H9 (cell line): ENCODE measurements at regions not wholly inside any gene's neighbourhood (a gene's known extent, or its start where the extent isn't known, plus 50 kb on each side); places are given as distances from the start of the nearest gene placed in this dataset.

Source experiments
- DNase-seq: peaks from one replicate; pipeline ENCODE4 v3.0.0-alpha.2; 2017
- H2AFZ ChIP-seq: one replicate; pipeline ENCODE4 v1.6.1; 2013; ENCODE audit warnings: mild to moderate bottlenecking, low read length, control low read depth, moderate library complexity
- H2AK5ac ChIP-seq: 2 replicates; pipeline ENCODE4 v1.6.1; 2013; ENCODE audit warnings: low read length, control low read depth, mixed read lengths; ENCODE audit not compliant: insufficient read length
- H2BK120ac ChIP-seq: one replicate; pipeline ENCODE4 v1.6.1; 2013; ENCODE audit warnings: low read depth, mild to moderate bottlenecking, low read length, control low read depth, inconsistent platforms; ENCODE audit not compliant: poor library complexity, severe bottlenecking
- H2BK12ac ChIP-seq: 2 replicates; pipeline ENCODE4 v1.6.1; 2013; ENCODE audit warnings: low read length, control low read depth, mixed read lengths, low read depth; ENCODE audit not compliant: insufficient read length
- H2BK15ac ChIP-seq: 2 replicates; pipeline ENCODE4 v1.6.1; 2013; ENCODE audit warnings: low read depth, low read length, control low read depth
- H2BK20ac ChIP-seq: one replicate; pipeline ENCODE4 v1.6.1; 2013; ENCODE audit warnings: low read depth, mild to moderate bottlenecking, low read length, control low read depth, inconsistent platforms; ENCODE audit not compliant: poor library complexity, severe bottlenecking
- H2BK5ac ChIP-seq: 2 replicates; pipeline ENCODE4 v1.6.1; 2013; ENCODE audit warnings: low read length, control low read depth, mixed read lengths; ENCODE audit not compliant: insufficient read length
- H3K14ac ChIP-seq: 2 replicates; pipeline ENCODE4 v1.6.1; 2013; ENCODE audit warnings: low read length, control low read depth; ENCODE audit not compliant: insufficient read depth
- H3K18ac ChIP-seq: 2 replicates; pipeline ENCODE4 v1.6.1; 2013; ENCODE audit warnings: low read depth, mild to moderate bottlenecking, mixed read lengths, low read length, control low read depth; ENCODE audit not compliant: insufficient read length
- H3K23ac ChIP-seq: 2 replicates; pipeline ENCODE4 v1.6.1; 2013; ENCODE audit warnings: low read length, control low read depth, mixed read lengths, low read depth; ENCODE audit not compliant: insufficient read length
- H3K23me2 ChIP-seq: 2 replicates; pipeline ENCODE4 v1.6.1; 2013; ENCODE audit warnings: low read depth, mild to moderate bottlenecking, mixed read lengths, low read length, control low read depth; ENCODE audit not compliant: insufficient read length, poor library complexity, severe bottlenecking
- H3K27ac ChIP-seq: 2 replicates; pipeline ENCODE4 v1.5.1; 2013; ENCODE audit warnings: low read length, control low read depth, mixed read lengths, low read depth; ENCODE audit not compliant: insufficient read length
- H3K27me3 ChIP-seq: 2 replicates; pipeline ENCODE4 v1.6.1; 2013; ENCODE audit warnings: low read length, control low read depth, inconsistent platforms; ENCODE audit not compliant: insufficient read depth
- H3K4ac ChIP-seq: 2 replicates; pipeline ENCODE4 v1.6.1; 2013; ENCODE audit warnings: low read depth, mild to moderate bottlenecking, control low read depth, inconsistent platforms, low read length, moderate library complexity
- H3K4me1 ChIP-seq: 2 replicates; pipeline ENCODE4 v1.6.1; 2013; ENCODE audit warnings: low read length, control low read depth, inconsistent platforms; ENCODE audit not compliant: insufficient read depth
- H3K4me2 ChIP-seq: 2 replicates; pipeline ENCODE4 v1.6.1; 2013; ENCODE audit warnings: low read length, control low read depth, mixed read lengths; ENCODE audit not compliant: insufficient read length, insufficient read depth
- H3K56ac ChIP-seq: 2 replicates; pipeline ENCODE4 v1.6.1; 2013; ENCODE audit warnings: low read depth, mild to moderate bottlenecking, mixed read lengths, low read length, control low read depth; ENCODE audit not compliant: insufficient read length
- H3K79me1 ChIP-seq: 2 replicates; pipeline ENCODE4 v1.6.1; 2013; ENCODE audit warnings: low read depth, mild to moderate bottlenecking, moderate library complexity, low read length, control low read depth, inconsistent platforms; ENCODE audit not compliant: insufficient read depth, poor library complexity, severe bottlenecking
- H3K79me2 ChIP-seq: 2 replicates; pipeline ENCODE4 v1.6.1; 2013; ENCODE audit warnings: low read length, control low read depth, inconsistent platforms; ENCODE audit not compliant: insufficient read depth
- H3K9ac ChIP-seq: 2 replicates; pipeline ENCODE4 v1.6.1; 2013; ENCODE audit warnings: low read length, control low read depth, mixed read lengths; ENCODE audit not compliant: insufficient read length; ENCODE audit errors: extremely low read depth
- H3K9me3 ChIP-seq: one replicate; pipeline ENCODE4 v1.6.1; 2013; ENCODE audit warnings: low read depth, low read length, inconsistent platforms; ENCODE audit not compliant: control insufficient read depth
- H3T11ph ChIP-seq: one replicate; pipeline ENCODE4 v1.6.1; 2013; ENCODE audit warnings: mild to moderate bottlenecking, low read length, control low read depth, inconsistent platforms
- H4K20me1 ChIP-seq: one replicate; pipeline ENCODE4 v1.6.1; 2013; ENCODE audit not compliant: control insufficient read depth, insufficient read length, insufficient read depth
- H4K5ac ChIP-seq: 2 replicates; pipeline ENCODE4 v1.6.1; 2013; ENCODE audit warnings: low read depth, mild to moderate bottlenecking, mixed read lengths, low read length, control low read depth; ENCODE audit not compliant: insufficient read length
- H4K8ac ChIP-seq: replicated peaks from 2 replicates; pipeline ENCODE4 v1.6.1; 2013; ENCODE audit warnings: low read length, control low read depth, mixed read lengths, low read depth; ENCODE audit not compliant: insufficient read length
- H4K91ac ChIP-seq: 2 replicates; pipeline ENCODE4 v1.6.1; 2013; ENCODE audit warnings: low read depth, mild to moderate bottlenecking, moderate library complexity, mixed read lengths, low read length, control low read depth; ENCODE audit not compliant: insufficient read length
- H3K27ac Mint-ChIP-seq, 3 experiments: 2 replicates in 2 of 3; 3 replicates in 1 of 3; pipeline ENCODE4 v1.8.0; 2020 to 2021; ENCODE audit warnings: mixed read lengths in 3 of 3, mild to moderate bottlenecking in 1 of 3, moderate library complexity in 1 of 3
- H3K27me3 Mint-ChIP-seq: 2 replicates; pipeline ENCODE4 v1.8.0; 2021; ENCODE audit warnings: low read depth, mild to moderate bottlenecking, moderate library complexity, mixed read lengths
- H3K36me3 Mint-ChIP-seq, 3 experiments: 2 replicates in 2 of 3; 3 replicates in 1 of 3; pipeline ENCODE4 v1.8.0; 2020 to 2021; ENCODE audit warnings: low read depth in 3 of 3, mixed read lengths in 3 of 3; ENCODE audit not compliant: insufficient read depth in 1 of 3
- H3K4me1 Mint-ChIP-seq, 2 experiments: 2 replicates each; pipeline ENCODE4 v1.8.0; 2020; ENCODE audit warnings: mixed read lengths in 2 of 2
- H3K4me3 Mint-ChIP-seq, 2 experiments: 2 replicates in 1 of 2; 3 replicates in 1 of 2; pipeline ENCODE4 v1.8.0; 2020 to 2021; ENCODE audit warnings: mild to moderate bottlenecking in 2 of 2, mixed read lengths in 2 of 2, moderate library complexity in 1 of 2
- H3K9me3 Mint-ChIP-seq, 2 experiments: 2 replicates in 1 of 2; 3 replicates in 1 of 2; pipeline ENCODE4 v1.8.0; 2020; ENCODE audit warnings: mild to moderate bottlenecking in 2 of 2, mixed read lengths in 2 of 2, moderate library complexity in 1 of 2
- WGBS: extraction: QIAGEN DNeasy Blood & Tissue Kit; methylation state at CpG from one replicate; pipeline ENCODE4 v1.1.7; 2013; ENCODE audit warnings: missing lambda C conversion rate, low lambda C conversion rate, mixed read lengths; ENCODE audit not compliant: insufficient read length; ENCODE audit errors: extremely low coverage; 5-methylcytosine and 5-hydroxymethylcytosine counted together
- TF ChIP-seq, protein P1 (sequence below): fragments of 200-600 bp; sonication (generic); conservative IDR thresholded peaks from 3 replicates; pipeline ENCODE4 v1.8.0; 2021; ENCODE audit warnings: antibody characterized with exemption, mild to moderate bottlenecking

DNA sequence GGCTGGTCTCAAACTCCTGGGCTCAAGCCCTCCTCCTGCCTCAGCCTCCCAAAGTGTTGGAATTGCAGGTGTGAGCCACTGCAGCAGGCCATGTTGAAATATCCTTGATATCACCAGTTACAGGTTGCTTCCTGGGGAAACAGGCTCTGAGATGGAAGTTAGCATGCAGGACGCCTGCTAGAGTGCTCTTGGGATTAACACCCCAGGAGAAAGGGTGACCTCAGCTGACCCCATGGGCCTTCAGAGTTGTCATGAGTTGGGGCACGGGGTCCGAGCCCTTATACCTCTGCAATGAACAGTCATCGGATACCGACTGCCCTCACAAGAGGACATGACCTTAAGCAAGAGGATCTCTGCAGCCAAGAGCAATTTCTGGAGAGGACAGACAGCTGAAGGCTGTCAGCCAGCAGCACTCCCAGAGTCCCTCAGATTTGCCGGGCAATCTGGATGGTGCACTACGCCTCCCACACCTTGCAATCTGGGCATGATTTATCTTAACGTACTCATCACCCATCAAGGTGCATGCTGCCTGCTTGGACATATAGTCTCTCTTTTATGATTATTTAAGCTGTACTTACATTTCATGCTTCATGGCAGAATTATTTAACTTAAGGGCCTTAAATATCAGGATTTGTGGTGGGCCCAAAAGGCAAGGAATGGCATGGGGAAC, 134.6 kb downstream of the ADSS2 start:
- Mint-ChIP-seq H3K36me3 (no peaks in the 10 kb centered on the region; a peak in 1 of 7 replicates), H3K4me3 (no peak overlapping the region), H3K9me3 (peaks cover 0 to under 1% of the 10 kb centered on the region in 2 experiments; a peak in 1 of 5 replicates), H3K27ac (peak overlapping the region in 1 of 3 experiments; percentile 79; a peak in 1 of 7 replicates), H3K27me3 (no peaks in the 10 kb centered on the region), H3K4me1 (peaks cover 5 to 7% of the 10 kb centered on the region in 2 experiments)
- Histone ChIP-seq H2AFZ (no peak overlapping the region), H3K4me1 (no peaks in the 10 kb centered on the region; the same call in 1 of the 2 replicates), H4K91ac (no peak overlapping the region), H2BK120ac (no peak overlapping the region), H3K14ac (no peak overlapping the region), H3K9ac (no peak overlapping the region), H2BK5ac (no peak overlapping the region), H2BK12ac (no peak overlapping the region), H3K56ac (no peak overlapping the region), H3K23ac (no peak overlapping the region), H2BK15ac (no peak overlapping the region), H3K4me2 (no peak overlapping the region), H3K79me2 (no peaks in the 10 kb centered on the region; the same call in 1 of the 2 replicates), H3K79me1 (no peaks in the 10 kb centered on the region), H3K23me2 (no peaks in the 10 kb centered on the region), H3K27me3 (no peaks in the 10 kb centered on the region), H4K8ac (no peak overlapping the region), H2AK5ac (no peak overlapping the region), H4K20me1 (no peaks in the 10 kb centered on the region), H3K18ac (no peak overlapping the region), H3T11ph (no peak overlapping the region), H3K27ac (no peak overlapping the region), H2BK20ac (no peak overlapping the region), H3K9me3 (no peaks in the 10 kb centered on the region), H4K5ac (no peak overlapping the region), H3K4ac (no peak overlapping the region)
- DNase-seq = no peak
- WGBS = no CpG with 5 or more reads among the region's 8 CpGs
- TF ChIP-seq, protein P1, sequence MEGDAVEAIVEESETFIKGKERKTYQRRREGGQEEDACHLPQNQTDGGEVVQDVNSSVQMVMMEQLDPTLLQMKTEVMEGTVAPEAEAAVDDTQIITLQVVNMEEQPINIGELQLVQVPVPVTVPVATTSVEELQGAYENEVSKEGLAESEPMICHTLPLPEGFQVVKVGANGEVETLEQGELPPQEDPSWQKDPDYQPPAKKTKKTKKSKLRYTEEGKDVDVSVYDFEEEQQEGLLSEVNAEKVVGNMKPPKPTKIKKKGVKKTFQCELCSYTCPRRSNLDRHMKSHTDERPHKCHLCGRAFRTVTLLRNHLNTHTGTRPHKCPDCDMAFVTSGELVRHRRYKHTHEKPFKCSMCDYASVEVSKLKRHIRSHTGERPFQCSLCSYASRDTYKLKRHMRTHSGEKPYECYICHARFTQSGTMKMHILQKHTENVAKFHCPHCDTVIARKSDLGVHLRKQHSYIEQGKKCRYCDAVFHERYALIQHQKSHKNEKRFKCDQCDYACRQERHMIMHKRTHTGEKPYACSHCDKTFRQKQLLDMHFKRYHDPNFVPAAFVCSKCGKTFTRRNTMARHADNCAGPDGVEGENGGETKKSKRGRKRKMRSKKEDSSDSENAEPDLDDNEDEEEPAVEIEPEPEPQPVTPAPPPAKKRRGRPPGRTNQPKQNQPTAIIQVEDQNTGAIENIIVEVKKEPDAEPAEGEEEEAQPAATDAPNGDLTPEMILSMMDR = no peak
